CD4-positive, alpha-beta T cell treated with Interleukin-2 at 100 ng/mL for 4 hours (primary cell): ENCODE measurements at regions not wholly inside any gene's neighbourhood (a gene's known extent, or its start where the extent isn't known, plus 50 kb on each side); places are given as distances from the start of the nearest gene placed in this dataset.
A peak's percentile ranks its signal among the peaks of the same experiment; 100 is the strongest.
"Not testable (repeated sequence)": the region's sequence is repeated elsewhere in the genome, so short reads cannot be mapped to it uniquely, and the experiment has no call there.

Experiments
- DNase-seq: peaks from one replicate; pipeline ENCODE4 v3.0.0-alpha.2; 2020; ENCODE audit warnings: low spot score

- DNase-seq = not testable (repeated sequence)
Measured at GRCh38 chr11:33971530-33971929, 79.7 kb upstream of the LMO2 start.

- DNase-seq = peak; percentile 13
Measured at GRCh38 chr11:33970984-33971466, 79.1 kb upstream of the LMO2 start.

GRCh38 chr11:33967451-33967850 is 75.6 kb upstream of the LMO2 start:
- no peak for DNase-seq

GRCh38 chr11:33965032-33965431 is 73.2 kb upstream of the LMO2 start:
- no peak for DNase-seq

- no peak for DNase-seq
Measured at GRCh38 chr11:33959855-33960400, 68.1 kb upstream of the LMO2 start.

- no peak for DNase-seq
Measured at GRCh38 chr11:33957304-33957917, 65.5 kb upstream of the LMO2 start.

GRCh38 chr11:33956611-33957010 is 64.7 kb upstream of the LMO2 start:
- no peak for DNase-seq

- no peak for DNase-seq
Measured at GRCh38 chr11:33953289-33953688, 61.4 kb upstream of the LMO2 start.

GRCh38 chr11:33952805-33953204 is 60.9 kb upstream of the LMO2 start:
- no peak for DNase-seq

GRCh38 chr11:33949252-33949913 is 57.5 kb upstream of the LMO2 start:
- DNase-seq = no peak

- DNase-seq = no peak
Measured at GRCh38 chr11:33948494-33948893, 56.6 kb upstream of the LMO2 start.

GRCh38 chr11:33947918-33948317 is 56.0 kb upstream of the LMO2 start:
- DNase-seq = not testable (repeated sequence)

- no peak for DNase-seq
Measured at GRCh38 chr11:33946930-33947329, 55.1 kb upstream of the LMO2 start.

- DNase-seq = no peak
Measured at GRCh38 chr11:33945481-33946268, 53.8 kb upstream of the LMO2 start.

GRCh38 chr11:33944693-33945424 is 53.0 kb upstream of the LMO2 start:
- no peak for DNase-seq

GRCh38 chr11:33944345-33944692 is 52.4 kb upstream of the LMO2 start:
- no peak for DNase-seq

- no peak for DNase-seq
Measured at GRCh38 chr11:33942954-33943353, 51.1 kb upstream of the LMO2 start.

- no peak for DNase-seq
Measured at GRCh38 chr11:33941637-33942160, 49.8 kb upstream of the LMO2 start.
